Tibial nerve (tissue), 4 donors: ENCODE measurements at regions not wholly inside any gene's neighbourhood (a gene's known extent, or its start where the extent isn't known, plus 50 kb on each side); places are given as distances from the start of the nearest gene placed in this dataset.

Experiments used
- DNase-seq, 2 donors: peaks; one replicate each; pipeline ENCODE4 v3.0.0-alpha.2; 2019; ENCODE audit warnings: low spot score in 2 of 2
- H3K27ac ChIP-seq, 4 donors: fragments of 200-600 bp; sonication (generic) in 3 of 4; one replicate each; pipeline ENCODE4 v1.5.1; 2017 to 2019; ENCODE audit warnings: mild to moderate bottlenecking in 1 of 4
- H3K27me3 ChIP-seq, 2 donors: fragments of 200-600 bp; sonication (generic) in 1 of 2; one replicate each; pipeline versions ENCODE4 v1.5.1 to v1.6.0; 2017 to 2019
- H3K36me3 ChIP-seq, 3 donors: fragments of 200-600 bp; sonication (generic); one replicate each; pipeline ENCODE4 v1.5.1; 2018 to 2019
- H3K4me1 ChIP-seq, 4 donors: fragments of 200-600 bp; sonication (generic) in 3 of 4; one replicate each; pipeline ENCODE4 v1.5.1; 2017 to 2019
- H3K4me3 ChIP-seq, 4 donors: fragments of 200-600 bp; sonication (generic) in 3 of 4; one replicate each; pipeline ENCODE4 v1.5.1; 2017 to 2019; ENCODE audit warnings: mild to moderate bottlenecking in 1 of 4, moderate library complexity in 1 of 4
- H3K9me3 ChIP-seq, 4 donors: fragments of 200-600 bp; sonication (generic) in 3 of 4; one replicate each; pipeline ENCODE4 v1.5.1; 2017 to 2019
- EP300 ChIP-seq, 2 donors: sonication (generic); formaldehyde crosslinking; IDR thresholded peaks; one replicate each; pipeline ENCODE4 v1.6.1; 2017; ENCODE audit warnings: antibody characterized with exemption in 2 of 2, mild to moderate bottlenecking in 1 of 2
- POLR2A ChIP-seq, 2 donors: fragments of 450-650 bp; IDR thresholded peaks; one replicate each; pipeline ENCODE4 v1.6.1; 2017; ENCODE audit warnings: antibody characterized with exemption in 2 of 2, mild to moderate bottlenecking in 2 of 2, moderate library complexity in 2 of 2
- WGBS, 2 donors: methylation state at CpG; one replicate each; pipeline ENCODE4 v1.1.5; 2018; 5-methylcytosine and 5-hydroxymethylcytosine counted together
- TF ChIP-seq, protein P1 (sequence below), 5 experiments: fragments of 200-600 bp in 3 of 5; fragments of 450-650 bp in 2 of 5; sonication (generic) in 3 of 5; IDR thresholded peaks; one replicate each; pipeline ENCODE4 v1.5.1; 2016 to 2019; ENCODE audit warnings: antibody characterized with exemption in 5 of 5, mild to moderate bottlenecking in 3 of 5, moderate library complexity in 2 of 5

- Histone ChIP-seq H3K9me3 (no peaks in the 10 kb centered on the region), H3K4me3 (no peak overlapping the region), H3K36me3 (no peaks in the 10 kb centered on the region), H3K27me3 (no peaks in the 10 kb centered on the region), H3K4me1 (no peaks in the 10 kb centered on the region), H3K27ac (no peak overlapping the region)
- TF ChIP-seq POLR2A (IDR thresholded peaks at IDR 0.05) (no peak), EP300 (IDR thresholded peaks at IDR 0.05) (no peak)
- TF ChIP-seq, protein P1, sequence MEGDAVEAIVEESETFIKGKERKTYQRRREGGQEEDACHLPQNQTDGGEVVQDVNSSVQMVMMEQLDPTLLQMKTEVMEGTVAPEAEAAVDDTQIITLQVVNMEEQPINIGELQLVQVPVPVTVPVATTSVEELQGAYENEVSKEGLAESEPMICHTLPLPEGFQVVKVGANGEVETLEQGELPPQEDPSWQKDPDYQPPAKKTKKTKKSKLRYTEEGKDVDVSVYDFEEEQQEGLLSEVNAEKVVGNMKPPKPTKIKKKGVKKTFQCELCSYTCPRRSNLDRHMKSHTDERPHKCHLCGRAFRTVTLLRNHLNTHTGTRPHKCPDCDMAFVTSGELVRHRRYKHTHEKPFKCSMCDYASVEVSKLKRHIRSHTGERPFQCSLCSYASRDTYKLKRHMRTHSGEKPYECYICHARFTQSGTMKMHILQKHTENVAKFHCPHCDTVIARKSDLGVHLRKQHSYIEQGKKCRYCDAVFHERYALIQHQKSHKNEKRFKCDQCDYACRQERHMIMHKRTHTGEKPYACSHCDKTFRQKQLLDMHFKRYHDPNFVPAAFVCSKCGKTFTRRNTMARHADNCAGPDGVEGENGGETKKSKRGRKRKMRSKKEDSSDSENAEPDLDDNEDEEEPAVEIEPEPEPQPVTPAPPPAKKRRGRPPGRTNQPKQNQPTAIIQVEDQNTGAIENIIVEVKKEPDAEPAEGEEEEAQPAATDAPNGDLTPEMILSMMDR (IDR thresholded peaks at IDR 0.05): no peak
- WGBS, 2 donors: 29 to 33% methylated on average over 4 of the region's 4 CpGs
- DNase-seq: no peak
Observed at GRCh38 chr2:21715887-21716286, 592.1 kb downstream of the TDRD15 start.

- no peak overlapping the region for H3K27ac ChIP-seq
- WGBS, 2 donors: 47 to 49% methylated on average over 4 of the region's 4 CpGs
Observed at GRCh38 chr2:21727101-21727500, 603.3 kb downstream of the TDRD15 start.

DNA sequence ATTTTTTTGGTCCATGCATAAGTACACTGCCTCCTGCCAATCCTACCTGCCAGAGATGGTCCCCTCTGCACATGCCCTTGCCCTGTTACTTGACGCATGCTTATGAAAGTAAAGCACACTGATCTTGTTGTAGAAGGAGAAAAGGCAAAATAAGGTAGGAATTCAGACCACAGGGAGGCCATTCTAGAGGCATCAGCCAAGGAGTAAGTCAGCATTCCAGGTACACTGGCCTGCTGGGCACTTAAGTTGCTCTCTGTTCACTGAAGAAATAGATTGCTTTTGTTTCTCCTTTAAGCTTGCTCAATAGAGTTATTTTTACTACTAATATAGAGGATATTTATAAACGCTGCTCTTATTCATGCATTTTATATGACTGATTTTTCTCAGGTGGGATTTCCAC lies 604.4 kb downstream of the TDRD15 start:
- WGBS, 2 donors: 89 to 92% methylated on average over 2 of the region's 2 CpGs
- TF ChIP-seq, protein P1 (IDR thresholded peaks at IDR 0.05): no peak
- TF ChIP-seq POLR2A (IDR thresholded peaks at IDR 0.05) (no peak), EP300 (IDR thresholded peaks at IDR 0.05) (no peak)
- Histone ChIP-seq H3K4me1 (no peaks in the 10 kb centered on the region), H3K27ac (no peak overlapping the region), H3K9me3 (no peaks in the 10 kb centered on the region), H3K36me3 (no peaks in the 10 kb centered on the region), H3K27me3 (no peaks in the 10 kb centered on the region), H3K4me3 (no peak overlapping the region)
- no peak for DNase-seq

More at GRCh38 chr2:21727101-21727500, 603.3 kb downstream of the TDRD15 start:
- Histone ChIP-seq H3K9me3 (no peaks in the 10 kb centered on the region), H3K4me1 (no peaks in the 10 kb centered on the region), H3K27me3 (no peaks in the 10 kb centered on the region), H3K4me3 (no peak overlapping the region), H3K36me3 (no peaks in the 10 kb centered on the region)
- TF ChIP-seq, protein P1 (IDR thresholded peaks at IDR 0.05): no peak
- TF ChIP-seq POLR2A (IDR thresholded peaks at IDR 0.05) (no peak), EP300 (IDR thresholded peaks at IDR 0.05) (no peak)
- DNase-seq: no peak

GRCh38 chr2:21730141-21730540 lies 606.4 kb downstream of the TDRD15 start:
- Histone ChIP-seq H3K4me1 (no peaks in the 10 kb centered on the region), H3K4me3 (no peak overlapping the region), H3K27ac (no peak overlapping the region), H3K9me3 (no peaks in the 10 kb centered on the region), H3K27me3 (no peaks in the 10 kb centered on the region), H3K36me3 (no peaks in the 10 kb centered on the region)
- 76 to 84% methylated on average over 3 of the region's 3 CpGs for WGBS, 2 donors
- TF ChIP-seq EP300 (IDR thresholded peaks at IDR 0.05) (no peak), POLR2A (IDR thresholded peaks at IDR 0.05) (no peak)
- TF ChIP-seq, protein P1 (IDR thresholded peaks at IDR 0.05): no peak
- no peak for DNase-seq

DNA sequence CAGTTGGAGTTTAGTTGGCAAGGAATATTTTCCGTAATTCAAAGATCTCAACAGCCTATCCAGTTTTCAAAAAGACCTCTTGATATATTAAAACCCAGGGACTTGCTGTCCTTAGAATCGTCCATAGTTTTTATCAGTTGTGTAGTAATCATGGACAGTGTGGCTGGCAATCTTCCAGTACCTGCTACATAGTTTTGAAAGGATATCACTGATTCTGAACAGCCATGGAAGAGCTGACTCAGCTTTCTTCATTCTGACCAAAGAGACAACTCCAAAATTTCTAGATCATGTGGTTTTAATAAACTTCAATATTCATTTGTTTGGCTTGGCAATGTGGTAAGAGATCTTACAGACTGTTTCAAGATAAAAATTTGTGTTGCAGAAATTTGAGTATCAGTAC lies 616.7 kb downstream of the TDRD15 start:
- DNase-seq: no peak
- no peak for TF ChIP-seq POLR2A (IDR thresholded peaks at IDR 0.05)
- no peak for TF ChIP-seq EP300 (IDR thresholded peaks at IDR 0.05)
- TF ChIP-seq, protein P1 (IDR thresholded peaks at IDR 0.05): no peak
- no peak overlapping the region for H3K27ac ChIP-seq
- H3K4me1 ChIP-seq: peaks cover 0 to 4% (median 0%) of the 10 kb centered on the region in 4 donors
- no peaks in the 10 kb centered on the region for H3K36me3 ChIP-seq
- no peak overlapping the region for H3K4me3 ChIP-seq
- no peaks in the 10 kb centered on the region for H3K27me3 ChIP-seq
- 56 to 75% methylated on average over 2 of the region's 2 CpGs for WGBS, 2 donors
- peaks cover 0 to 5% (median 0%) of the 10 kb centered on the region in 4 donors for H3K9me3 ChIP-seq
